ENCODE measurements at regions not wholly inside any gene's neighbourhood (a gene's known extent, or its start where the extent isn't known, plus 50 kb on each side); places are given as distances from the start of the nearest gene placed in this dataset.

DNA sequence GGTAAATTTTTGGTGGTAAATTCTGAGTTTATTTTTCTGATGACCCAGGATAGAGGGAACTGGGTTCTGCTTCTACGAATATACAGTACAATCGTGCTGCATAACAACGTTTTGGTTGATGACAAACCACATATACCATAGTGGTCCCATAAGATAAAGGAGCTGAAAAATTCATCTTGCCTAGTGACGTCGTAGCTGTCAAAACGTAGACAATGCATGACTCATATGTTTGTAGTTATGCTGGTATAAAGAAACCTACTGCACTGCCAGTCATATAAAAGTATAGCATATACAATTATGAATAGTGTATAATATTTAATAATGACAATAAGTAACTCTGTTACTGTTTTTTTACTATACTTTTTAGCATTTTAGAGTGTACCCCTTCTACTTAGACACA lies 244.0 kb downstream of the GAS1 start:
- no peak for DNase-seq (ENCODE audit: low read depth in 4 of 4, low spot score in 3 of 4)

- DNase-seq (ENCODE audit: low read depth in 4 of 4, low spot score in 3 of 4) = peak; percentile 57 to 70 (median 64)
Measured at GRCh38 chr9:86700629-86701028, 246.7 kb downstream of the GAS1 start.

DNA sequence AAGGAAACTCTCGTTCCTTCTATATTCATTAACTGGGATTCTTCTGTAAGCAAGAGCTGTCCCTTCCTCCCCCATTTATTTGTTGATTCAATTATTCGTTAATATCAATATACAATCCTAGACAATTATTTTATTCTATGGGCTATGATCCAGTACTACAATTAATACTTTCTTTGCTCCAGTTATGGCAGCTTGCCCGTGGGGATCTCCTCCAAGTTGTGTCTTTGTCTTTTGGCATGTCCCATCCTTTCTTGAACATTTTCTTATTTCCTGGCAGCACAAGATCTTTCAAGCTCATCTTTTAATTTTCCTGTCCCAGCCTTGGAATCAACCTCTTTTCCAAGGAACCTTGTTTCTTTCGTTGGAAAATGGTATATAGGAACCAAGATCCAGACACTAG lies 249.3 kb downstream of the GAS1 start:
- DNase-seq (ENCODE audit: low read depth in 4 of 4, low spot score in 3 of 4) = no peak

GRCh38 chr9:86697213-86697612 lies 250.1 kb downstream of the GAS1 start:
- no peak for DNase-seq (ENCODE audit: low read depth in 4 of 4, low spot score in 3 of 4)

GRCh38 chr9:86695910-86696424 lies 251.3 kb downstream of the GAS1 start:
- DNase-seq (ENCODE audit: low read depth in 4 of 4, low spot score in 3 of 4) = no peak

DNA sequence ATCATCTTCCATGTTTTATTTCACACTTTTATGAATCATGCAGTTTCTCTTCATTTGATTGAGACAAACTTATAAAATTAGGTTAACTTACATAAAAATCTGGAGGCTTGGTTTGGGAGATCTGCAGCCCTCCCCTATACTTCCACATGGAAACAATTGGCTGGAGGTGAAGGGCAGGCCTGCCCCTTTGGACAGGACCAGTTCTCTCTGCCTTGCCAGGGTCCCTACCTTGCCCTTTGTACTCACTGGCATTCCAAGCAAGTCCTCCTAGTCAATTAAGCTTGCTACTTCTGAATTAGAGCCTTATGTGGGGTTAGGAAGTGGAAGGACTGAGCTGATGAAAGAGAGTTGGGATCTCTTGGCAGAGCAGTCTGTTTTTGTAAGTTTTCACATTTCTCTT lies 257.3 kb downstream of the GAS1 start:
- DNase-seq (ENCODE audit: low read depth in 4 of 4, low spot score in 3 of 4) = no peak

DNA sequence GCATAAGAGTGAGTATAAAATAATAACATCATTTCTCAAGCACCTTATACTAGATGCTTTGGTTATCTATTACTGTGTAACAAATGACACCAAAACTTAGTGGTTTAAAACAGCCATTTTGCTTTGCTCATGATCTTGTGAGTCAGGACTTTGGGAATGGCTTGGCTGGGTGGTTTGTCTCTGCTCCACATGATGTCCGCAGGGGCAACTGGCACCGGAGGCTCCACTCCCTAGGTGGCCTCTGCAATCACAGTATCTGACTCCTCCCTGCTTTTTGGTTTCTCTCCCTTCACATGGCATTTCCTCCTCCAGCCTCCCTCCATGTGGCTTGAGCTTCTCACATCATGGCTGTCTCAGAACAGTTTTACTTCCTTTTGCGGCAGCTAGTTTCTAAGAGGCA lies 259.5 kb downstream of the GAS1 start:
- DNase-seq (ENCODE audit: low read depth in 4 of 4, low spot score in 3 of 4) = no peak

GRCh38 chr9:86685556-86685955 lies 261.8 kb downstream of the GAS1 start:
- no peak for DNase-seq (ENCODE audit: low read depth in 4 of 4, low spot score in 3 of 4)

DNA sequence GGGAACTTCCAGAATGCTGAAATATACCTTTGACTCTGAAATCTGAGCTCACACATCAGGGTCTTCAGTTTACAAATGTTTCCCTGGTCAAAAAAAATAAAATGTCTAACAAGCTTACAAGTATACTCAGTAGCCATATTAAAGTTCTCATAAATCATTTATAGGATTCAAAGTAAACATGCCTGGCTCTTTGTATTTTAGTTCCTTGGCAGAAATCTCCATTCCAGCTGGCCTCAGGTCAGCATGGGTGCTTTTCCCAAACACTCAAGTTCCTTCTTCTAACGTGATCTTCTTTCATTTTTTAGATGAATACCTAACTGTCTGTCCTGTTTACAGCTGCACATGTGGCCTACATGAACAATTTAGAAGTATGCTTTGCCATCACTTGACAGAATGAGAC lies 263.2 kb downstream of the GAS1 start:
- no peak for DNase-seq (ENCODE audit: low read depth in 4 of 4, low spot score in 3 of 4)

DNA sequence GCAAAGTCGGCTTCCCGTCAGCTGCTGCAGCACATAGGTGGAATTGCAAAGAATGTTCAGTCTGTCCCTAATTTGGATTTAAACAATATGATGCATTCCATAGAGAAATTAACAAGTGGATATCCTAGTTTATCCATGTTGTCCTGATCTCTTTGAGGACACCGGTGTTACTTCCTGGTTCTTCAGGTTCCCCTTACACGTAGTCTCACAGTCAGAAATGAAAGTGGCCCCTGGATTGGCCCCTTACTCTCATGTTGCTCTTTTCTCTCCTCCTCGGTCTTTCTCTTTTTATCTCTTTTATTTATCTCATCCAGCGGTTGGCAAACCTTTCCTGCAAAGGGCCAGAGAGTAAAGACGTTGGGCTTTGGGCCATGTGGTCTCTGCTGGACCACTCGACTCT lies 265.1 kb downstream of the GAS1 start:
- DNase-seq (ENCODE audit: low read depth in 4 of 4, low spot score in 3 of 4) = no peak

- DNase-seq (ENCODE audit: low read depth in 4 of 4, low spot score in 3 of 4) = no peak
Measured at GRCh38 chr9:86679909-86680308, 267.4 kb downstream of the GAS1 start.

DNA sequence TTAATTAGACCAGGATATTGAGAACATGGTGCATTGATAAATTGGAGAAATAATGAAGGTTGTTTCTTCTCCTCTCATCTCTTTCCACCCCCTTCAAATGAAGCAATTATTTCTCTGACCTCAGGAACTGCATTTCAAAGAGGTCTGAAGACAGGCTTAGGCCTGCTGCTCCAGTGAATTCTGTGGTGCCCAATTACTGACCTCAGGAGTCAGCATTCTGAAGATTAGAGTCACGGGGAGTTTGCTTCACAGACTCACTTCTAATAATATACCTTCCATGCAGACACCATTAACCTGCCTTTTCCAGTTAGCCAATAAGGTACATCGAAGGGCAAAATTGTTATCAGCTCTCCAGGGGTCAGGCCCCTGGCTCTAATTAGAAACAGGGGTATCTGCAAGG lies 270.9 kb downstream of the GAS1 start:
- DNase-seq (ENCODE audit: low read depth in 4 of 4, low spot score in 3 of 4) = no peak

- no peak for DNase-seq (ENCODE audit: low read depth in 4 of 4, low spot score in 3 of 4)
Measured at GRCh38 chr9:86675805-86676204, 271.5 kb downstream of the GAS1 start.

DNA sequence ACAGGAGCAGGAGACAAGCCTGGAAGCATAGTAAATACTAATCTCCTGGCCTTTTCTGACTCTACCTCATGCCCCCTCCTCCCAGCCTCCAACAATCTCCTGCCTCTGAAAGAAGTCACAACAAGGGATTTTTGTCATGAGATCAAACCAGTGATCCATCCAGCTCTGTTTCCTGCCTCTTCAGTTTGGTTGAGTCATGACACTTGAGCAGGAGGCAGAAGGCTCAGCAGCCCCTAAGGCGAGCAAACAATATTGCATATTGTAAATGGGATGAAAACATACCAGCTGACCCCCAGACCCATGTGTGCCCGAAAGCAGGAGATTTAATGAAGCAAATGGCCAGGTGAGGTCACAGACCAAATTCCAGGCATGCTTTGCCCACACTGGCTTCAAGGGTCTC lies 272.8 kb downstream of the GAS1 start:
- no peak for DNase-seq (ENCODE audit: low read depth in 4 of 4, low spot score in 3 of 4)

DNA sequence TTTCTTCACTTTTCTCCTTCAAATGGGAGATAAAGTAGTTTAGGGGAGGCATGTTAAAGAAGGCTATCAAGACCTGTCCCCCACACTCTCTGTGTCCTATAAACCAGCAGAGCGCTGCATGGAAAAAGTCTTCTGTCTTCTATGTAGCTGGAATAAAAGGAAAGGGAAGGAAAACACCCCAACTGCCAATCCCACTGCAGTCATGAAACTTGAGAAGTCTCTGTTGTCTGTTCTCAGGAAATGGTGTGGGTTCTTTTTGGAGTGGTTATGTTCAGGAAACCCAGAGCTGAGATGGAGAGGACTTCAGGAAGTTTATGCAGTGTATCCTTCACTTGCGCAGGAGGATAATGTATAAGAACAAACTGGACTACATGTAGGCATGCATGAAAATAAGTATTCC lies 274.3 kb downstream of the GAS1 start:
- no peak for DNase-seq (ENCODE audit: low read depth in 4 of 4, low spot score in 3 of 4)

- DNase-seq (ENCODE audit: low read depth in 4 of 4, low spot score in 3 of 4) = no peak
Measured at GRCh38 chr9:86672301-86672700, 275.0 kb downstream of the GAS1 start.

GRCh38 chr9:86671018-86671417 lies 276.3 kb downstream of the GAS1 start:
- no peak for DNase-seq (ENCODE audit: low read depth in 4 of 4, low spot score in 3 of 4)

DNA sequence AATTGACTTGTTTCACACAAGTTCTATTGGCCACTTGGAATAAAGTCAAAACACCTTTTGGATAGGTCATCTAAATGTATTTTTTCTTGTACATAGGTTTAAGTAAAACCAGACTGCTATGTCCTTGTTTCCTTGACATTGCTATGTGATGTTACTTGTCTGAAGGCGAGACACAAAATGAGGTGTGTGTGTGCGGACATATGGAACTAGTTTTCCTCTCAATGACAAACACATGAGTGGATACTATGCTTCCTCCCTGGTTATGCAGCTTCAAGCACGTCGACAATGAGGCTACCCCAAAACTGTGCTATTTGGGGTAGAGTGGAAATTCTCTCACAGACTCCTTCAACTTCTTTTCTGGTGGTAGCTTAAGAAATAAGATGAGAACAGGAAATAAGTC lies 276.8 kb downstream of the GAS1 start:
- DNase-seq (ENCODE audit: low read depth in 4 of 4, low spot score in 3 of 4) = no peak

GRCh38 chr9:86670076-86670475 lies 277.2 kb downstream of the GAS1 start:
- DNase-seq (ENCODE audit: low read depth in 4 of 4, low spot score in 3 of 4) = no peak

DNA sequence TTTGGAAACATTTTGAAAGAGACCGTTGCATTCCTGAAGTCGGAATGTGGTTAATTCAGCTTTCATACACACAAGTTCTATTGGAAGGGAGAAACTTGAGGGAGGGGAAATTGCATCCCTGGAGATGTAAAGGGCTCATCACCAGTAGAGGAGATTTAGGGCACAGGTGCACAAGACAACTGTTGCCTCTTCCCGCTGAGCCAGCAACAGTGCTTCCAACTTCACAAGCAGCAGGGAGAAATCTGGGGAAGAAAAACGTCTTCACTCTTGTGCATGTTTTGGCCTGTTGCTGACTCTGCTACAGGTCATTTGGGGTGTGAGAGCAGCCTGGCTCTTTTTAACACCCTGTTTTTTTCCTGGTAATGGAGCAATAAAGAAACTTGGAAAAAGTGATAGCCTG lies 277.9 kb downstream of the GAS1 start:
- DNase-seq (ENCODE audit: low read depth in 4 of 4, low spot score in 3 of 4) = no peak

DNA sequence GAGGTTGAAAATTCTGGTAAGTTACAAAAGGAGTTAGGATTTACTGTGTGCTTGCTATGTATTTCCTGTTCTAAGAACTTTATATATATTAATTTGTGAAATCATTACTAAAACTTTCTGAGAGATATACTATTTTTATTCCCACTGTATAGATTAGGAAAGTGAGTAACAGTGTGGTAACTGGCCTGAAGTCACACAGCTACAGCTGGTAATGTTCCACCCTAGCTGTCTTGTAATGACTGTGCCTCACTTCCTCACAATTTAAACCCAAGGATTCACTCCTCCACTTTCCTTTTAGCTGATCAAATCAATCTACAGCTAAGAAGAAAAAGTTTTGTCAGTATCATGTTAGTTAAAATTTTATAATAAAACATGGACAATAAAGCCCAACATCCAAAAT lies 278.8 kb downstream of the GAS1 start:
- DNase-seq (ENCODE audit: low read depth in 4 of 4, low spot score in 3 of 4) = no peak

DNA sequence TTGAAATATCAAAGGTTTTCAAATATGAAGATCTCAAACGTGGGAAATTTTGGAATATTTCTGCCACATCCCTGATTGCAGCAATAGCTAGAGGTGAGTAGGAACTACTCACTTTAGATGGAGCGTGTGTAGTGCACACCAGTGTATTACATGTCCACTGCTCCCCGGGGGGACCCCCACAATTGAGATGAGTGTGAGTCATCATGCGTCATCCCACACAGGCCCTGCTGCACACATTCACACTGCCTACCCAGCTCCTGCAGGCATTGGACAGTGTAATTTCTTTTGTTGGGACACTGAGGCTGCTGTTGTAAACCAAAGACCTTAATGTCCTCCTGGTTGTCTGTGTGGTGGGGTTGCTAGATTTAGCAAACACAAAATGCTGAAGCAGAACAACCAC lies 280.0 kb downstream of the GAS1 start:
- DNase-seq (ENCODE audit: low read depth in 4 of 4, low spot score in 3 of 4) = no peak

- no peak for DNase-seq (ENCODE audit: low read depth in 4 of 4, low spot score in 3 of 4)
Measured at GRCh38 chr9:86665416-86665815, 281.9 kb downstream of the GAS1 start.

- DNase-seq (ENCODE audit: low read depth in 4 of 4, low spot score in 3 of 4) = no peak
Measured at GRCh38 chr9:86664603-86665002, 282.7 kb downstream of the GAS1 start.
